HepG2 (cell line): ENCODE measurements at regions not wholly inside any gene's neighbourhood (a gene's known extent, or its start where the extent isn't known, plus 50 kb on each side); places are given as distances from the start of the nearest gene placed in this dataset.

Experiments used
- ATAC-seq: fragments of 200-7000 bp; cut with Tn5 transposase; 3 replicates; pipeline ENCODE4 v1.9.1; 2020; ENCODE audit warnings: mild to moderate bottlenecking, moderate library complexity
- BruUV-seq: library from RNA; stranded (reverse); fragments of 400-500 nt; replicated peaks from 2 replicates; lab custom pipeline; 2021; lab: Mats Ljungman, UMichigan
- CTCF ChIA-PET: fragments of 300-600 bp; formaldehyde crosslinking; extraction: SDS; loops from one replicate; lab custom pipeline; 2021; ENCODE audit warnings: low total read pairs, inconsistent platforms, low intra/inter-chr PET ratio; lab: Yijun Ruan, JAX
- POLR2A ChIA-PET: fragments of 350-600 bp; sonication (Branson Sonifier 250); formaldehyde crosslinking; loops from one replicate; lab custom pipeline; 2020; ENCODE audit warnings: antibody characterized with exemption, inconsistent platforms; lab: Yijun Ruan, JAX
- DNase-seq: peaks from one replicate; pipeline ENCODE4 v3.0.0-alpha.2; 2015; ENCODE audit warnings: low spot score
- FAIRE-seq: peaks from 3 replicates; lab custom pipeline; 2011; peaks lifted over from hg19 to GRCh38; lab: Jason Lieb, UNC
- H2AFZ ChIP-seq: one replicate; pipeline ENCODE4 v1.6.1; 2011; ENCODE audit warnings: low read length, inconsistent platforms
- H3K27ac ChIP-seq: fragments of 300-600 bp; 3 replicates; pipeline ENCODE4 v1.8.0; 2011; ENCODE audit warnings: mixed run types, mild to moderate bottlenecking, mixed read lengths, low read length, inconsistent platforms; ENCODE audit not compliant: insufficient read depth; ENCODE audit errors: extremely low read length
- H3K27me3 ChIP-seq, 2 experiments: fragments of 200-600 bp in 1 of 2; 2 replicates in 1 of 2; 3 replicates in 1 of 2; pipeline versions ENCODE4 v1.6.0 to v1.8.0; 2011; ENCODE audit warnings: low read length in 2 of 2, mild to moderate bottlenecking in 2 of 2, moderate library complexity in 2 of 2, inconsistent platforms in 1 of 2; ENCODE audit not compliant: insufficient read depth in 2 of 2, control insufficient read depth in 1 of 2
- H3K36me3 ChIP-seq, 2 experiments: fragments of 200-600 bp in 1 of 2; replicated peaks in 1 of 2; 2 replicates in 1 of 2; 3 replicates in 1 of 2; pipeline versions ENCODE4 v1.5.1 to v1.8.0; 2011; ENCODE audit warnings: low read length in 2 of 2, inconsistent platforms in 1 of 2; ENCODE audit not compliant: insufficient read depth in 2 of 2, control insufficient read depth in 1 of 2
- H3K4me1 ChIP-seq: 2 replicates; pipeline ENCODE4 v1.5.1; 2012; ENCODE audit warnings: low read length, inconsistent platforms; ENCODE audit not compliant: insufficient read depth
- H3K4me2 ChIP-seq: 2 replicates; pipeline ENCODE4 v1.6.0; 2011; ENCODE audit warnings: low read depth, low read length, inconsistent platforms
- H3K4me3 ChIP-seq, 3 experiments: fragments of 200-600 bp in 1 of 3; sonication (generic), shearing (Covaris generic) in 1 of 3; replicated peaks in 1 of 3; 2 replicates each; pipeline ENCODE4 v1.5.1; 2011 to 2016; ENCODE audit warnings: low read length in 3 of 3, inconsistent platforms in 2 of 3, low read depth in 2 of 3, mild to moderate bottlenecking in 2 of 3, control low read depth in 1 of 3, mixed read lengths in 1 of 3; ENCODE audit not compliant: insufficient read depth in 1 of 3
- H3K79me2 ChIP-seq: one replicate; pipeline ENCODE4 v1.6.1; 2011; ENCODE audit warnings: low read length, inconsistent platforms; ENCODE audit not compliant: insufficient read depth
- H3K9ac ChIP-seq: 2 replicates; pipeline ENCODE4 v1.6.0; 2011; ENCODE audit warnings: mild to moderate bottlenecking, low read depth, low read length, inconsistent platforms; ENCODE audit not compliant: insufficient read depth
- H3K9me3 ChIP-seq: 2 replicates; pipeline ENCODE4 v1.5.1; 2012; ENCODE audit warnings: mild to moderate bottlenecking, low read length
- H4K20me1 ChIP-seq: 2 replicates; pipeline ENCODE4 v1.6.0; 2011; ENCODE audit warnings: inconsistent platforms, mild to moderate bottlenecking, low read length, moderate library complexity; ENCODE audit not compliant: insufficient read depth
- AGO1 ChIP-seq: fragments of 200-400 bp; formaldehyde crosslinking; IDR thresholded peaks from 2 replicates; pipeline ENCODE4 v1.6.1; 2017; ENCODE audit warnings: mild to moderate bottlenecking, low read depth, low read length, moderate library complexity; ENCODE audit not compliant: poor library complexity, severe bottlenecking
- ATF1 ChIP-seq: IDR thresholded peaks from 2 replicates; pipeline ENCODE4 v1.6.1; 2016; ENCODE audit warnings: mild to moderate bottlenecking, control low read depth
- CCDC6 ChIP-seq: sonication (generic); formaldehyde crosslinking; IDR thresholded peaks from 2 replicates; pipeline ENCODE4 v1.8.1; 2022; ENCODE audit warnings: mild to moderate bottlenecking, missing genetic modification reagents, moderate library complexity
- KDM5B ChIP-seq: sonication (generic); formaldehyde crosslinking; IDR thresholded peaks from 2 replicates; pipeline ENCODE4 v1.4.0; 2020; ENCODE audit warnings: missing genetic modification reagents, mild to moderate bottlenecking, borderline replicate concordance
- NFATC3 ChIP-seq: sonication (generic); formaldehyde crosslinking; IDR thresholded peaks from 2 replicates; pipeline ENCODE4 v1.5.1; 2020; ENCODE audit warnings: mild to moderate bottlenecking, missing genetic modification reagents
- POLR2A ChIP-seq, 2 experiments: IDR thresholded peaks; 2 replicates each; pipeline ENCODE4 v1.6.1; 2011; ENCODE audit warnings: low read depth in 2 of 2, low read length in 2 of 2, mild to moderate bottlenecking in 1 of 2, moderate library complexity in 1 of 2; ENCODE audit not compliant: insufficient read depth in 1 of 2
- SP1 ChIP-seq, 2 experiments: fragments of 450-650 bp in 1 of 2; sonication (generic) in 1 of 2; formaldehyde crosslinking in 1 of 2; IDR thresholded peaks; 2 replicates each; pipeline versions ENCODE4 v1.4.0 to v1.6.1; 2016 to 2020; ENCODE audit warnings: missing genetic modification reagents in 1 of 2
- SRSF4 ChIP-seq: fragments of 200-400 bp; formaldehyde crosslinking; IDR thresholded peaks from one replicate; pipeline ENCODE4 v1.6.1; 2018; ENCODE audit warnings: mild to moderate bottlenecking, low read depth, low read length, moderate library complexity; ENCODE audit not compliant: poor library complexity, severe bottlenecking
- ZBTB3 ChIP-seq: sonication (generic); formaldehyde crosslinking; IDR thresholded peaks from 2 replicates; pipeline ENCODE4 v1.4.0; 2020; ENCODE audit warnings: low read depth, mild to moderate bottlenecking, moderate library complexity, missing genetic modification reagents, borderline replicate concordance
- ZMAT3 ChIP-seq: sonication (generic); formaldehyde crosslinking; conservative IDR thresholded peaks from 2 replicates; pipeline ENCODE4 v1.7.0; 2021; ENCODE audit warnings: missing genetic modification reagents
- ZMYM2 ChIP-seq: sonication (generic); formaldehyde crosslinking; IDR thresholded peaks from 2 replicates; pipeline ENCODE4 v1.8.0; 2022; ENCODE audit warnings: mild to moderate bottlenecking, missing genetic modification reagents
- ZNF136 ChIP-seq: sonication (generic); formaldehyde crosslinking; IDR thresholded peaks from 2 replicates; pipeline ENCODE4 v1.8.1; 2022; ENCODE audit warnings: low read depth, mild to moderate bottlenecking, moderate library complexity, missing genetic modification reagents
- ZNF552 ChIP-seq: sonication (generic); formaldehyde crosslinking; IDR thresholded peaks from 2 replicates; pipeline ENCODE4 v1.9.0; 2022; ENCODE audit warnings: missing genetic modification reagents, mild to moderate bottlenecking, borderline replicate concordance
- ZNF746 ChIP-seq: sonication (generic); formaldehyde crosslinking; IDR thresholded peaks from 2 replicates; pipeline ENCODE4 v1.8.0; 2022; ENCODE audit warnings: mild to moderate bottlenecking, missing genetic modification reagents
- ZZZ3 ChIP-seq: sonication (generic); formaldehyde crosslinking; IDR thresholded peaks from 2 replicates; pipeline ENCODE4 v1.4.0; 2020; ENCODE audit warnings: missing genetic modification reagents, mild to moderate bottlenecking, borderline replicate concordance
- WGBS: methylation state at CpG from one replicate; pipeline ENCODE4 v1.1.6; 2017; ENCODE audit warnings: low lambda C conversion rate; 5-methylcytosine and 5-hydroxymethylcytosine counted together
- in situ Hi-C: cut with HindIII; loops from 2 replicates; pipeline ENCODE4 v1.10.0; 2017; ENCODE audit warnings: low pct_unique_long_range_greater_than_20kb; ENCODE audit not compliant: extremely low pct_ligation_motif_present
- intact Hi-C: fragments of 100-400 bp; cut with micrococcal nuclease; formaldehyde crosslinking; loops from one replicate; pipeline ENCODE4 v1.10.0; 2022; ENCODE audit not compliant: unreplicated experiment
- TF ChIP-seq, protein P1 (sequence below): sonication (generic); formaldehyde crosslinking; IDR thresholded peaks from 2 replicates; pipeline ENCODE4 v1.4.0; 2020; ENCODE audit warnings: missing genetic modification reagents, borderline replicate concordance
- TF ChIP-seq, protein P2 (sequence below): sonication (generic); formaldehyde crosslinking; IDR thresholded peaks from 2 replicates; pipeline ENCODE4 v1.8.0; 2022; ENCODE audit warnings: mild to moderate bottlenecking, missing genetic modification reagents, borderline replicate concordance
- TF ChIP-seq, protein P3 (sequence below): sonication (generic); formaldehyde crosslinking; IDR thresholded peaks from 2 replicates; pipeline ENCODE4 v1.8.0; 2022; ENCODE audit warnings: mild to moderate bottlenecking, missing genetic modification reagents, moderate library complexity
- TF ChIP-seq, protein P4 (sequence below): sonication (generic); formaldehyde crosslinking; IDR thresholded peaks from 2 replicates; pipeline ENCODE4 v1.4.0; 2020; ENCODE audit warnings: missing genetic modification reagents; ENCODE audit errors: not compliant biosample characterization

DNA sequence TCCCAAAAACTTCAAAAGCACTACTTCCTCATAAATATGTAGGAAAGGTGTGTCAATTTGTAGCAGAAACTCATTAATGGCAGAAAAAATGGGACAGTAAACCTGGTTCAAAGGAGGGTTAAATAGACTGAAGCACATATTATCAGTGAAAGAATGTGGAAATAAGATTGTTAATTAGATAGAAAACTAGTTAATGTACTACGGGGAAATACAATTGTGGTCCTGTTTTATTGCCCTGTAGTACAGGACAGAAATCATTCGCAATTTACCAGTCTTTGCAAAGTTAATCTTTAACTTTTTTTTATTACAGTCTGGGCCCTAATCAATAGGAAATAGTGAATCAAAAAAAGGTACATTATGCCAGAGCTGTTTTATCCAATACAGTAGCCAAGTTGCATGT is 82.0 kb upstream of the PAK5 start:
- 0% methylated on average over 2 of the region's 2 CpGs for WGBS
- Histone ChIP-seq H3K4me2 (no peak overlapping the region), H3K27me3 (peaks cover 0 to 4% of the 10 kb centered on the region in 2 experiments; a peak in 1 of 5 replicates), H3K79me2 (no peaks in the 10 kb centered on the region), H4K20me1 (no peaks in the 10 kb centered on the region), H3K4me3 (no peak overlapping the region), H3K36me3 (no peaks in the 10 kb centered on the region), H3K9me3 (no peaks in the 10 kb centered on the region), H3K4me1 (no peaks in the 10 kb centered on the region), H3K9ac (no peak overlapping the region), H3K27ac (no peak overlapping the region), H2AFZ (no peak overlapping the region)
- no peak for DNase-seq
- intact Hi-C loops (no loop called here), in situ Hi-C loops (no loop called here)
- TF ChIP-seq AGO1, result no peak
- TF ChIP-seq NFATC3 (CRISPR knock-in tag), result no peak
- TF ChIP-seq SP1 (IDR thresholded peaks at IDR 0.05), result no peak
- no peak for TF ChIP-seq SP1 (CRISPR knock-in tag; IDR thresholded peaks at IDR 0.05)
- TF ChIP-seq CCDC6 (CRISPR knock-in tag), result no peak
- TF ChIP-seq, protein P1, sequence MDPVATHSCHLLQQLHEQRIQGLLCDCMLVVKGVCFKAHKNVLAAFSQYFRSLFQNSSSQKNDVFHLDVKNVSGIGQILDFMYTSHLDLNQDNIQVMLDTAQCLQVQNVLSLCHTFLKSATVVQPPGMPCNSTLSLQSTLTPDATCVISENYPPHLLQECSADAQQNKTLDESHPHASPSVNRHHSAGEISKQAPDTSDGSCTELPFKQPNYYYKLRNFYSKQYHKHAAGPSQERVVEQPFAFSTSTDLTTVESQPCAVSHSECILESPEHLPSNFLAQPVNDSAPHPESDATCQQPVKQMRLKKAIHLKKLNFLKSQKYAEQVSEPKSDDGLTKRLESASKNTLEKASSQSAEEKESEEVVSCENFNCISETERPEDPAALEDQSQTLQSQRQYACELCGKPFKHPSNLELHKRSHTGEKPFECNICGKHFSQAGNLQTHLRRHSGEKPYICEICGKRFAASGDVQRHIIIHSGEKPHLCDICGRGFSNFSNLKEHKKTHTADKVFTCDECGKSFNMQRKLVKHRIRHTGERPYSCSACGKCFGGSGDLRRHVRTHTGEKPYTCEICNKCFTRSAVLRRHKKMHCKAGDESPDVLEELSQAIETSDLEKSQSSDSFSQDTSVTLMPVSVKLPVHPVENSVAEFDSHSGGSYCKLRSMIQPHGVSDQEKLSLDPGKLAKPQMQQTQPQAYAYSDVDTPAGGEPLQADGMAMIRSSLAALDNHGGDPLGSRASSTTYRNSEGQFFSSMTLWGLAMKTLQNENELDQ (CRISPR knock-in tag), result no peak
- no peak for TF ChIP-seq KDM5B (CRISPR knock-in tag)
- TF ChIP-seq ZNF552 (CRISPR knock-in tag), result no peak
- no peak for TF ChIP-seq ZZZ3 (CRISPR knock-in tag)
- no peak for TF ChIP-seq ZMAT3 (CRISPR knock-in tag)
- TF ChIP-seq SRSF4, result no peak
- TF ChIP-seq, protein P2, sequence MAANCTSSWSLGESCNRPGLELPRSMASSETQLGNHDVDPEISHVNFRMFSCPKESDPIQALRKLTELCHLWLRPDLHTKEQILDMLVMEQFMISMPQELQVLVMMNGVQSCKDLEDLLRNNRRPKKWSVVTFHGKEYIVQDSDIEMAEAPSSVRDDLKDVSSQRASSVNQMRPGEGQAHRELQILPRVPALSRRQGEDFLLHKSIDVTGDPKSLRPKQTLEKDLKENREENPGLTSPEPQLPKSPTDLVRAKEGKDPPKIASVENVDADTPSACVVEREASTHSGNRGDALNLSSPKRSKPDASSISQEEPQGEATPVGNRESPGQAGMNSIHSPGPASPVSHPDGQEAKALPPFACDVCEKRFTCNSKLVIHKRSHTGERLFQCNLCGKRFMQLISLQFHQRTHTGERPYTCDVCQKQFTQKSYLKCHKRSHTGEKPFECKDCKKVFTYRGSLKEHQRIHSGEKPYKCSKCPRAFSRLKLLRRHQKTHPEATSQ (CRISPR knock-in tag), result no peak
- TF ChIP-seq ATF1 (CRISPR knock-in tag), result no peak
- TF ChIP-seq, protein P3, sequence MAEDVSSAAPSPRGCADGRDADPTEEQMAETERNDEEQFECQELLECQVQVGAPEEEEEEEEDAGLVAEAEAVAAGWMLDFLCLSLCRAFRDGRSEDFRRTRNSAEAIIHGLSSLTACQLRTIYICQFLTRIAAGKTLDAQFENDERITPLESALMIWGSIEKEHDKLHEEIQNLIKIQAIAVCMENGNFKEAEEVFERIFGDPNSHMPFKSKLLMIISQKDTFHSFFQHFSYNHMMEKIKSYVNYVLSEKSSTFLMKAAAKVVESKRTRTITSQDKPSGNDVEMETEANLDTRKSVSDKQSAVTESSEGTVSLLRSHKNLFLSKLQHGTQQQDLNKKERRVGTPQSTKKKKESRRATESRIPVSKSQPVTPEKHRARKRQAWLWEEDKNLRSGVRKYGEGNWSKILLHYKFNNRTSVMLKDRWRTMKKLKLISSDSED (CRISPR knock-in tag), result no peak
- no peak for TF ChIP-seq ZNF746
- TF ChIP-seq POLR2A (IDR thresholded peaks at IDR 0.05; ENCODE audit: insufficient read depth in 1 of 2, low read depth in 2 of 2, low read length in 2 of 2), result no peak
- TF ChIP-seq, protein P4, sequence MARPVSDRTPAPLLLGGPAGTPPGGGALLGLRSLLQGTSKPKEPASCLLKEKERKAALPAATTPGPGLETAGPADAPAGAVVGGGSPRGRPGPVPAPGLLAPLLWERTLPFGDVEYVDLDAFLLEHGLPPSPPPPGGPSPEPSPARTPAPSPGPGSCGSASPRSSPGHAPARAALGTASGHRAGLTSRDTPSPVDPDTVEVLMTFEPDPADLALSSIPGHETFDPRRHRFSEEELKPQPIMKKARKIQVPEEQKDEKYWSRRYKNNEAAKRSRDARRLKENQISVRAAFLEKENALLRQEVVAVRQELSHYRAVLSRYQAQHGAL (CRISPR knock-in tag), result no peak
- TF ChIP-seq ZMYM2 (CRISPR knock-in tag), result no peak
- no peak for TF ChIP-seq ZNF136
- no peak for TF ChIP-seq ZBTB3
- no TSS peak for BruUV-seq
- POLR2A ChIA-PET, result no interaction called here
- CTCF ChIA-PET, result no interaction called here
- FAIRE-seq, result no peak
- ATAC-seq, result no peak
